Keratinocyte (primary cell): ENCODE measurements at regions not wholly inside any gene's neighbourhood (a gene's known extent, or its start where the extent isn't known, plus 50 kb on each side); places are given as distances from the start of the nearest gene placed in this dataset.

Experiments used
- DNase-seq: peaks from one replicate; pipeline ENCODE4 v3.0.0-alpha.2; 2011; ENCODE audit warnings: low read depth, missing footprints, low spot score
- FAIRE-seq: peaks from 2 replicates; lab custom pipeline; 2011; peaks lifted over from hg19 to GRCh38; lab: Jason Lieb, UNC
- H2AFZ ChIP-seq: 2 replicates; pipeline ENCODE4 v1.6.0; 2012; ENCODE audit warnings: low read length, control low read depth, inconsistent platforms; ENCODE audit not compliant: control insufficient read depth
- H3K27ac ChIP-seq: 2 replicates; pipeline ENCODE4 v1.5.1; 2011; ENCODE audit warnings: low read length; ENCODE audit not compliant: control insufficient read depth, insufficient read depth
- H3K27me3 ChIP-seq: 3 replicates; pipeline ENCODE4 v1.6.0; 2011; ENCODE audit warnings: low read length; ENCODE audit not compliant: control insufficient read depth, insufficient read depth; ENCODE audit errors: extremely low read depth
- H3K36me3 ChIP-seq, 2 experiments: 2 replicates in 1 of 2; 3 replicates in 1 of 2; pipeline ENCODE4 v1.5.1; 2011; ENCODE audit warnings: low read length in 2 of 2, mild to moderate bottlenecking in 1 of 2; ENCODE audit not compliant: control insufficient read depth in 2 of 2, insufficient read depth in 2 of 2; ENCODE audit errors: extremely low read depth in 1 of 2
- H3K4me1 ChIP-seq: 3 replicates; pipeline ENCODE4 v1.5.1; 2011; ENCODE audit warnings: low read length; ENCODE audit not compliant: control insufficient read depth, insufficient read depth; ENCODE audit errors: extremely low read depth
- H3K4me2 ChIP-seq: 3 replicates; pipeline ENCODE4 v1.6.0; 2011; ENCODE audit warnings: low read depth, low read length; ENCODE audit not compliant: control insufficient read depth, insufficient read depth; ENCODE audit errors: extremely low read depth
- H3K4me3 ChIP-seq, 3 experiments: fragments of 200-600 bp in 1 of 3; sonication (generic) in 1 of 3; 2 replicates in 2 of 3; 3 replicates in 1 of 3; pipeline ENCODE4 v1.5.1; 2011 to 2016; ENCODE audit warnings: low read length in 3 of 3, mild to moderate bottlenecking in 3 of 3, control low read depth in 2 of 3, inconsistent platforms in 1 of 3, low read depth in 1 of 3, mixed read lengths in 1 of 3, mixed run types in 1 of 3, moderate library complexity in 1 of 3; ENCODE audit not compliant: control insufficient read depth in 2 of 3, insufficient read depth in 2 of 3; ENCODE audit errors: extremely low read depth in 1 of 3
- H3K79me2 ChIP-seq: 2 replicates; pipeline ENCODE4 v1.6.0; 2012; ENCODE audit warnings: low read length; ENCODE audit not compliant: control insufficient read depth, insufficient read depth
- H3K9ac ChIP-seq: 3 replicates; pipeline ENCODE4 v1.6.0; 2011; ENCODE audit warnings: low read length; ENCODE audit not compliant: control insufficient read depth, insufficient read depth; ENCODE audit errors: extremely low read depth
- H3K9me1 ChIP-seq: 3 replicates; pipeline ENCODE4 v1.6.0; 2011; ENCODE audit warnings: low read length; ENCODE audit not compliant: control insufficient read depth, insufficient read depth; ENCODE audit errors: extremely low read depth
- H3K9me3 ChIP-seq: 2 replicates; pipeline ENCODE4 v1.5.1; 2012; ENCODE audit warnings: low read depth, low read length; ENCODE audit not compliant: control insufficient read depth
- H4K20me1 ChIP-seq: 3 replicates; pipeline ENCODE4 v1.6.0; 2011; ENCODE audit warnings: low read length; ENCODE audit not compliant: control insufficient read depth, insufficient read depth; ENCODE audit errors: extremely low read depth
- EZH2 ChIP-seq: IDR thresholded peaks from one replicate; pipeline ENCODE4 v1.6.1; 2012; ENCODE audit warnings: inconsistent platforms, mild to moderate bottlenecking, low read length, moderate library complexity
- dilution Hi-C: fragments of 300-500 bp; cut with MboI; formaldehyde crosslinking; loops from one replicate; pipeline ENCODE4 v1.7.0; 2020; ENCODE audit warnings: low sequenced_read_pairs; ENCODE audit not compliant: extremely low pct_ligation_motif_present
- TF ChIP-seq, protein P1 (sequence below), 3 experiments: IDR thresholded peaks in 1 of 3; conservative IDR thresholded peaks in 1 of 3; optimal IDR thresholded peaks in 1 of 3; 2 replicates in 2 of 3; 3 replicates in 1 of 3; pipeline versions ENCODE3 to v1.5.1; 2011; ENCODE audit warnings: low read length in 3 of 3, mild to moderate bottlenecking in 3 of 3, moderate library complexity in 2 of 3, control low read depth in 1 of 3, inconsistent platforms in 1 of 3; ENCODE audit not compliant: insufficient read depth in 2 of 3; ENCODE audit errors: extremely low read depth in 1 of 3

DNA sequence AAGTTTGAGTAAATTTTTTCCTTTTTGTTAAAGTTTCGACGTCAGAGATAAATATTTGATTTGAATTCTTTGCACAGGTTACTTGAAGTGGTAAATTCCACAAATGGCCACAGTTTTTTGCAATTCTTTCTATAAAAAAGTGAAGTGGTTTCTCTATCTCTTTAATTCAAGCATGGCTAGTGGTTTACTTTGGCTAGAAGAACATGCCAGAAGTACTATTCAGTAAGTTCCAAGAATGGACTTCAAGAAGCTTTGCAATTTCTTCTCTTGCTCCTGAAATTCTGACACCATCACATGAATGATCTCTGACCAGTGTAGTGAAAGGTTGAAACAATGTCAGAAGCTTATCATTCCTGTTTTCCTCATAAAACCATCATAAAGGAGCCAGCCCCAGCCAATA is 55.7 kb upstream of the RNPC3 start:
- dilution Hi-C loops = no loop called here
- TF ChIP-seq, protein P1, sequence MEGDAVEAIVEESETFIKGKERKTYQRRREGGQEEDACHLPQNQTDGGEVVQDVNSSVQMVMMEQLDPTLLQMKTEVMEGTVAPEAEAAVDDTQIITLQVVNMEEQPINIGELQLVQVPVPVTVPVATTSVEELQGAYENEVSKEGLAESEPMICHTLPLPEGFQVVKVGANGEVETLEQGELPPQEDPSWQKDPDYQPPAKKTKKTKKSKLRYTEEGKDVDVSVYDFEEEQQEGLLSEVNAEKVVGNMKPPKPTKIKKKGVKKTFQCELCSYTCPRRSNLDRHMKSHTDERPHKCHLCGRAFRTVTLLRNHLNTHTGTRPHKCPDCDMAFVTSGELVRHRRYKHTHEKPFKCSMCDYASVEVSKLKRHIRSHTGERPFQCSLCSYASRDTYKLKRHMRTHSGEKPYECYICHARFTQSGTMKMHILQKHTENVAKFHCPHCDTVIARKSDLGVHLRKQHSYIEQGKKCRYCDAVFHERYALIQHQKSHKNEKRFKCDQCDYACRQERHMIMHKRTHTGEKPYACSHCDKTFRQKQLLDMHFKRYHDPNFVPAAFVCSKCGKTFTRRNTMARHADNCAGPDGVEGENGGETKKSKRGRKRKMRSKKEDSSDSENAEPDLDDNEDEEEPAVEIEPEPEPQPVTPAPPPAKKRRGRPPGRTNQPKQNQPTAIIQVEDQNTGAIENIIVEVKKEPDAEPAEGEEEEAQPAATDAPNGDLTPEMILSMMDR (optimal IDR thresholded peaks at IDR 0.05 in 1 of 3, IDR thresholded peaks at IDR 0.05 in 1 of 3, conservative IDR thresholded peaks at IDR 0.05 in 1 of 3; ENCODE audit: extremely low read depth in 1 of 3, insufficient read depth in 2 of 3, low read length in 3 of 3) = no peak
- no peak for TF ChIP-seq EZH2
- Histone ChIP-seq H3K27ac (no peak overlapping the region), H3K79me2 (no peaks in the 10 kb centered on the region), H3K9me1 (no peaks in the 10 kb centered on the region), H4K20me1 (no peaks in the 10 kb centered on the region), H2AFZ (no peak overlapping the region), H3K36me3 (no peaks in the 10 kb centered on the region), H3K4me3 (no peak overlapping the region), H3K9ac (no peak overlapping the region), H3K4me2 (no peak overlapping the region), H3K4me1 (no peaks in the 10 kb centered on the region), H3K9me3 (no peaks in the 10 kb centered on the region), H3K27me3 (no peaks in the 10 kb centered on the region)
- DNase-seq (no peak), FAIRE-seq (no peak)

DNA sequence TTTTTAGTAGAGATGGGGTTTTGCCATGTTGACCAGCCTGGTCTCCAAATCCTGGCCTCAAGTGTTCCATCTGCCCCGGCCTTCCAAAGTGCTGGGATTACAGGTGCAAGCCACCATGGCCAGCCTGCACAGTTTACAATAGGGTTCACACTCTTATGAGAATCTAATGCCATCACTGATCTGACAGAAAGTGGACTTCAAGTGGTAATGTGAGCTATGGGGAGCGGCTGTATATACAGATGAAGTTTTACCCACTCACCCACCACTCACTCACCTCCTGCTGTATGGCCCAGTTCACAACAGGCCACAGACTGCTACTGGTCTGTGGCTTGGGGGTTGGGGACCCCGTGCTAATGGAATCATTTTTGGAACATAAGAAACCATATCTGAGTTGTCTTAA is 58.4 kb upstream of the RNPC3 start:
- Histone ChIP-seq H3K27ac (no peak overlapping the region), H3K79me2 (no peaks in the 10 kb centered on the region), H3K9me3 (no peaks in the 10 kb centered on the region), H3K4me3 (no peak overlapping the region), H3K4me2 (no peak overlapping the region), H4K20me1 (no peaks in the 10 kb centered on the region), H3K9me1 (no peaks in the 10 kb centered on the region), H2AFZ (no peak overlapping the region), H3K27me3 (no peaks in the 10 kb centered on the region), H3K9ac (no peak overlapping the region), H3K36me3 (no peaks in the 10 kb centered on the region), H3K4me1 (no peaks in the 10 kb centered on the region)
- dilution Hi-C loops = no loop called here
- DNase-seq (no peak), FAIRE-seq (no peak)
- TF ChIP-seq, protein P1 (optimal IDR thresholded peaks at IDR 0.05 in 1 of 3, IDR thresholded peaks at IDR 0.05 in 1 of 3, conservative IDR thresholded peaks at IDR 0.05 in 1 of 3; ENCODE audit: extremely low read depth in 1 of 3, insufficient read depth in 2 of 3, low read length in 3 of 3) = no peak
- TF ChIP-seq EZH2 = no peak
